HG02759 (cell line): ENCODE measurements at regions not wholly inside any gene's neighbourhood (a gene's known extent, or its start where the extent isn't known, plus 50 kb on each side); places are given as distances from the start of the nearest gene placed in this dataset.

Experiments used
- ATAC-seq: cut with Tn5 transposase; IDR thresholded peaks from one replicate; pipeline ENCODE4 v1.9.1; 2021; ENCODE audit warnings: mild to moderate bottlenecking, moderate library complexity; ENCODE audit not compliant: unreplicated experiment

GRCh38 chr18:22667616-22668422, 250.1 kb upstream of the CTAGE1 start:
- no peak for ATAC-seq

- ATAC-seq, result no peak
These were observed 250.8 kb upstream of the CTAGE1 start for GRCh38 chr18:22668496-22668895.

- ATAC-seq, result peak; percentile 70
These were observed 253.2 kb upstream of the CTAGE1 start for GRCh38 chr18:22670914-22671313.

GRCh38 chr18:22673182-22673862, 255.6 kb upstream of the CTAGE1 start:
- ATAC-seq, result no peak

- ATAC-seq, result no peak
These were observed 256.6 kb upstream of the CTAGE1 start for GRCh38 chr18:22674272-22674671.

- no peak for ATAC-seq
These were observed 257.3 kb upstream of the CTAGE1 start for GRCh38 chr18:22675006-22675405.

GRCh38 chr18:22676423-22676822, 256.7 kb upstream of the RBBP8 start:
- ATAC-seq, result no peak

GRCh38 chr18:22678486-22678885, 254.6 kb upstream of the RBBP8 start:
- no peak for ATAC-seq

- ATAC-seq, result no peak
These were observed 252.2 kb upstream of the RBBP8 start for GRCh38 chr18:22680944-22681343.

GRCh38 chr18:22681908-22682307, 251.2 kb upstream of the RBBP8 start:
- no peak for ATAC-seq

GRCh38 chr18:22682720-22683119, 250.4 kb upstream of the RBBP8 start:
- no peak for ATAC-seq

GRCh38 chr18:22683196-22683676, 249.9 kb upstream of the RBBP8 start:
- no peak for ATAC-seq

- ATAC-seq, result no peak
These were observed 249.3 kb upstream of the RBBP8 start for GRCh38 chr18:22683786-22684185.

- ATAC-seq, result no peak
These were observed 248.9 kb upstream of the RBBP8 start for GRCh38 chr18:22684268-22684667.

- ATAC-seq, result no peak
These were observed 247.3 kb upstream of the RBBP8 start for GRCh38 chr18:22685788-22686187.

GRCh38 chr18:22687892-22688680, 245.0 kb upstream of the RBBP8 start:
- no peak for ATAC-seq

GRCh38 chr18:22688877-22689496, 244.1 kb upstream of the RBBP8 start:
- no peak for ATAC-seq

- no peak for ATAC-seq
These were observed 243.4 kb upstream of the RBBP8 start for GRCh38 chr18:22689712-22690111.

GRCh38 chr18:22690556-22690955, 242.6 kb upstream of the RBBP8 start:
- no peak for ATAC-seq

GRCh38 chr18:22691946-22692710, 241.0 kb upstream of the RBBP8 start:
- ATAC-seq, result no peak
